ENCODE measurements at regions not wholly inside any gene's neighbourhood (a gene's known extent, or its start where the extent isn't known, plus 50 kb on each side); places are given as distances from the start of the nearest gene placed in this dataset.

DNA sequence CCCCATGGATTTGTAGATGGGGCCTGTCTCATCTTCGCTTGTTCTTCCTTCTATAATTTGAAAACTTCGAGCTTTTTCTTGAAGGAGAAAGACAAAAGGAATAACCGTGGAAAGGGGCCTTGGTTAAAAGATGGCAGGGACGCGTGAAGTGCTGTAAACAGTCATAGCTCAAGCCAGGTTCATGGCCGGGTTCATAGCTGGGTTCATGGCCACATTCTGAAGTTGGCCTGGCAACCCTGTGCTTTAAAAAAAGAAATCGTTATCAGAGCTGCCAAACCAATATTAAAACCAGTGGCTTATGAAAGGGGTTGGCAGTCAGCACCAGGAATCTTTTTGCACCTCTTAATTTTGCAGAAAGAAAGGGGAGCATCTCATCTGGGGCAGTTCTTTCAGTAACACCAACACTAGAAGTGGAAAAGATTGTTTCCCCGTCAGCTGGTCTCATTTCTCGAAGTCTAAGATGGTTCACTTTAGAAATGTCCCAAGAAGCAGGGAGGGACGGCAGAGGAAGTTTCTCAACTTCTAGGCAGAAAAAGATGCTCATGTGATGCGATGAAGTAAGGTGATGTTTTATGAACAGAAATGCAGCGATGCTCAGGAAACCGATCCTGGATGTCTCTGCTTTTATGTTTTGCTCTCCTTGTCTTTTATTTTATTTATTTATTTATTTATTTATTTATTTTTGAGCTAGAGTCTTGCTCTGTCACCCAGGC, 193.1 kb upstream of the TBX3 start:
- TF ChIP-seq, protein P1, sequence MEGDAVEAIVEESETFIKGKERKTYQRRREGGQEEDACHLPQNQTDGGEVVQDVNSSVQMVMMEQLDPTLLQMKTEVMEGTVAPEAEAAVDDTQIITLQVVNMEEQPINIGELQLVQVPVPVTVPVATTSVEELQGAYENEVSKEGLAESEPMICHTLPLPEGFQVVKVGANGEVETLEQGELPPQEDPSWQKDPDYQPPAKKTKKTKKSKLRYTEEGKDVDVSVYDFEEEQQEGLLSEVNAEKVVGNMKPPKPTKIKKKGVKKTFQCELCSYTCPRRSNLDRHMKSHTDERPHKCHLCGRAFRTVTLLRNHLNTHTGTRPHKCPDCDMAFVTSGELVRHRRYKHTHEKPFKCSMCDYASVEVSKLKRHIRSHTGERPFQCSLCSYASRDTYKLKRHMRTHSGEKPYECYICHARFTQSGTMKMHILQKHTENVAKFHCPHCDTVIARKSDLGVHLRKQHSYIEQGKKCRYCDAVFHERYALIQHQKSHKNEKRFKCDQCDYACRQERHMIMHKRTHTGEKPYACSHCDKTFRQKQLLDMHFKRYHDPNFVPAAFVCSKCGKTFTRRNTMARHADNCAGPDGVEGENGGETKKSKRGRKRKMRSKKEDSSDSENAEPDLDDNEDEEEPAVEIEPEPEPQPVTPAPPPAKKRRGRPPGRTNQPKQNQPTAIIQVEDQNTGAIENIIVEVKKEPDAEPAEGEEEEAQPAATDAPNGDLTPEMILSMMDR (IDR thresholded peaks at IDR 0.05; ENCODE audit: low read depth, low read length) = no peak
- TF ChIP-seq POLR2A (IDR thresholded peaks at IDR 0.05; ENCODE audit: extremely low read depth, insufficient read length) (no peak), MYC (IDR thresholded peaks at IDR 0.05; ENCODE audit: low read depth, low read length) (no peak)
- TF ChIP-seq, protein P2, sequence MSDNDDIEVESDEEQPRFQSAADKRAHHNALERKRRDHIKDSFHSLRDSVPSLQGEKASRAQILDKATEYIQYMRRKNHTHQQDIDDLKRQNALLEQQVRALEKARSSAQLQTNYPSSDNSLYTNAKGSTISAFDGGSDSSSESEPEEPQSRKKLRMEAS (IDR thresholded peaks at IDR 0.05; ENCODE audit: low read depth, low read length) = no peak
